HepG2 (cell line): ENCODE measurements at regions not wholly inside any gene's neighbourhood (a gene's known extent, or its start where the extent isn't known, plus 50 kb on each side); places are given as distances from the start of the nearest gene placed in this dataset.

Experiments used
- CTCF ChIP-seq: sonication (generic); formaldehyde crosslinking; IDR thresholded peaks from 2 replicates; pipeline ENCODE4 v1.5.0; 2020; ENCODE audit warnings: mild to moderate bottlenecking, missing genetic modification reagents, moderate library complexity
- DDIT3 ChIP-seq: sonication (generic); formaldehyde crosslinking; IDR thresholded peaks from 2 replicates; pipeline ENCODE4 v1.4.0; 2020; ENCODE audit warnings: mild to moderate bottlenecking, missing genetic modification reagents
- ESRRA ChIP-seq: sonication (generic); formaldehyde crosslinking; IDR thresholded peaks from 2 replicates; pipeline ENCODE4 v1.5.1; 2020; ENCODE audit warnings: mild to moderate bottlenecking, low read depth, missing genetic modification reagents
- GABPA ChIP-seq, 2 experiments: IDR thresholded peaks; 2 replicates each; pipeline ENCODE4 v1.6.1; 2011 to 2016; ENCODE audit warnings: low read depth in 2 of 2, low read length in 1 of 2, missing biosample characterization in 1 of 2, missing genetic modification characterization in 1 of 2
- JUN ChIP-seq: sonication (generic); formaldehyde crosslinking; IDR thresholded peaks from 2 replicates; pipeline ENCODE4 v1.4.0; 2020; ENCODE audit warnings: mild to moderate bottlenecking, missing genetic modification reagents
- POLR2A ChIP-seq, 2 experiments: IDR thresholded peaks; 2 replicates each; pipeline ENCODE4 v1.6.1; 2011; ENCODE audit warnings: low read depth in 2 of 2, low read length in 2 of 2, mild to moderate bottlenecking in 1 of 2, moderate library complexity in 1 of 2; ENCODE audit not compliant: insufficient read depth in 1 of 2
- PRDM10 ChIP-seq: sonication (generic); formaldehyde crosslinking; IDR thresholded peaks from 2 replicates; pipeline ENCODE4 v1.4.0; 2020; ENCODE audit warnings: low read depth, missing genetic modification reagents
- PRDM15 ChIP-seq: sonication (generic); formaldehyde crosslinking; IDR thresholded peaks from 2 replicates; pipeline ENCODE4 v1.4.0; 2020; ENCODE audit warnings: missing genetic modification reagents
- SUZ12 ChIP-seq: fragments of 150-350 bp; IDR thresholded peaks from 2 replicates; pipeline ENCODE4 v1.6.1; 2014; ENCODE audit warnings: low read depth, low read length
- TAF1 ChIP-seq: sonication (generic); formaldehyde crosslinking; IDR thresholded peaks from 2 replicates; pipeline ENCODE4 v1.4.0; 2020; ENCODE audit warnings: missing genetic modification reagents
- ZBTB33 ChIP-seq: sonication (generic); formaldehyde crosslinking; IDR thresholded peaks from 2 replicates; pipeline ENCODE4 v1.4.0; 2020; ENCODE audit warnings: missing genetic modification reagents
- ZNF121 ChIP-seq: sonication (generic); formaldehyde crosslinking; IDR thresholded peaks from 2 replicates; pipeline ENCODE4 v1.5.0; 2020; ENCODE audit warnings: mild to moderate bottlenecking, missing genetic modification reagents
- ZNF263 ChIP-seq: sonication (generic); formaldehyde crosslinking; IDR thresholded peaks from 2 replicates; pipeline ENCODE4 v1.4.0; 2020; ENCODE audit warnings: missing genetic modification reagents

- TF ChIP-seq DDIT3 (CRISPR knock-in tag) (no peak), ZNF263 (CRISPR knock-in tag) (no peak), TAF1 (CRISPR knock-in tag) (no peak), CTCF (CRISPR knock-in tag) (no peak), ZNF121 (CRISPR knock-in tag) (no peak), ZBTB33 (CRISPR knock-in tag) (no peak), ESRRA (CRISPR knock-in tag) (no peak), JUN (CRISPR knock-in tag) (no peak), GABPA (IDR thresholded peaks at IDR 0.05; ENCODE audit: low read depth, low read length) (no peak), GABPA (CRISPR knock-in tag; IDR thresholded peaks at IDR 0.05; ENCODE audit: low read depth) (no peak), SUZ12 (no peak), PRDM15 (no peak), PRDM10 (CRISPR knock-in tag) (no peak), POLR2A (IDR thresholded peaks at IDR 0.05; ENCODE audit: insufficient read depth in 1 of 2, low read depth in 2 of 2, low read length in 2 of 2) (no peak)
Measured at GRCh38 chr1:194052514-194053338, 866.3 kb upstream of the B3GALT2 start.
